ENCODE measurements at regions not wholly inside any gene's neighbourhood (a gene's known extent, or its start where the extent isn't known, plus 50 kb on each side); places are given as distances from the start of the nearest gene placed in this dataset.

- Mint-ChIP-seq H3K4me1 (ENCODE audit: low read depth) (no peaks in the 10 kb centered on the region), H3K36me3 (ENCODE audit: low read depth) (no peaks in the 10 kb centered on the region), H3K9me3 (no peaks in the 10 kb centered on the region), H3K27ac (no peak overlapping the region), H3K4me3 (no peak overlapping the region), H3K27me3 (no peaks in the 10 kb centered on the region)
- intact Hi-C loops (cut with DNase I, micrococcal nuclease), result no loop called here
- Histone ChIP-seq H3K36me3 (ENCODE audit: insufficient read depth, low read length) (no peaks in the 10 kb centered on the region), H3K27ac (ENCODE audit: low read depth in 1 of 2, low read length in 2 of 2) (no peak overlapping the region), H3K4me3 (ENCODE audit: low read length) (no peak overlapping the region), H3K27me3 (ENCODE audit: control insufficient read depth in 1 of 2, insufficient read depth in 2 of 2, low read length in 2 of 2) (no peaks in the 10 kb centered on the region), H3K4me1 (ENCODE audit: insufficient read depth, low read length) (no peaks in the 10 kb centered on the region), H3K9me3 (ENCODE audit: control insufficient read depth in 1 of 2, insufficient read depth in 1 of 2, low read length in 2 of 2) (no peaks in the 10 kb centered on the region)
- no peak for TF ChIP-seq CTCF (IDR thresholded peaks at IDR 0.05)
- CTCF ChIA-PET, result no interaction called here
- POLR2A ChIA-PET, result no interaction called here
- DNase-seq (no peak), ATAC-seq (ENCODE audit: poor library complexity) (no peak)
Observed at GRCh38 chr2:145002624-145003023, 482.7 kb upstream of the ZEB2 start.

GRCh38 chr2:145000376-145000775, 480.5 kb upstream of the ZEB2 start:
- Mint-ChIP-seq H3K4me1 (ENCODE audit: low read depth) (no peaks in the 10 kb centered on the region), H3K9me3 (no peaks in the 10 kb centered on the region), H3K36me3 (ENCODE audit: low read depth) (no peaks in the 10 kb centered on the region), H3K27ac (no peak overlapping the region), H3K27me3 (no peaks in the 10 kb centered on the region), H3K4me3 (no peak overlapping the region)
- Histone ChIP-seq H3K36me3 (ENCODE audit: insufficient read depth, low read length) (no peaks in the 10 kb centered on the region), H3K4me3 (ENCODE audit: low read length) (no peak overlapping the region), H3K27me3 (ENCODE audit: control insufficient read depth in 1 of 2, insufficient read depth in 2 of 2, low read length in 2 of 2) (no peaks in the 10 kb centered on the region), H3K27ac (ENCODE audit: low read depth in 1 of 2, low read length in 2 of 2) (no peak overlapping the region), H3K4me1 (ENCODE audit: insufficient read depth, low read length) (no peaks in the 10 kb centered on the region), H3K9me3 (ENCODE audit: control insufficient read depth in 1 of 2, insufficient read depth in 1 of 2, low read length in 2 of 2) (no peaks in the 10 kb centered on the region)
- intact Hi-C loops (cut with DNase I, micrococcal nuclease), result no loop called here
- CTCF ChIA-PET, result no interaction called here
- DNase-seq, result no peak
- ATAC-seq (ENCODE audit: poor library complexity), result no peak
- POLR2A ChIA-PET, result no interaction called here
- no peak for TF ChIP-seq CTCF (IDR thresholded peaks at IDR 0.05)

GRCh38 chr2:144999936-145000335, 480.0 kb upstream of the ZEB2 start:
- CTCF ChIA-PET, result no interaction called here
- Histone ChIP-seq H3K27ac (ENCODE audit: low read depth in 1 of 2, low read length in 2 of 2) (no peak overlapping the region), H3K4me3 (ENCODE audit: low read length) (no peak overlapping the region), H3K4me1 (ENCODE audit: insufficient read depth, low read length) (no peaks in the 10 kb centered on the region), H3K27me3 (ENCODE audit: control insufficient read depth in 1 of 2, insufficient read depth in 2 of 2, low read length in 2 of 2) (no peaks in the 10 kb centered on the region), H3K36me3 (ENCODE audit: insufficient read depth, low read length) (no peaks in the 10 kb centered on the region), H3K9me3 (ENCODE audit: control insufficient read depth in 1 of 2, insufficient read depth in 1 of 2, low read length in 2 of 2) (no peaks in the 10 kb centered on the region)
- H3K4me3 Mint-ChIP-seq, result no peak overlapping the region
- no peak for ATAC-seq (ENCODE audit: poor library complexity)
- DNase-seq, result no peak
- no peaks in the 10 kb centered on the region for H3K9me3 Mint-ChIP-seq
- TF ChIP-seq CTCF (IDR thresholded peaks at IDR 0.05), result no peak
- no peaks in the 10 kb centered on the region for H3K36me3 Mint-ChIP-seq (ENCODE audit: low read depth)
- no peak overlapping the region for H3K27ac Mint-ChIP-seq
- POLR2A ChIA-PET, result no interaction called here
- H3K27me3 Mint-ChIP-seq, result no peaks in the 10 kb centered on the region
- intact Hi-C loops (cut with DNase I, micrococcal nuclease), result no loop called here
- H3K4me1 Mint-ChIP-seq (ENCODE audit: low read depth), result no peaks in the 10 kb centered on the region
